KMS-11 (cell line): ENCODE measurements at regions not wholly inside any gene's neighbourhood (a gene's known extent, or its start where the extent isn't known, plus 50 kb on each side); places are given as distances from the start of the nearest gene placed in this dataset.
"Not testable (repeated sequence)": the region's sequence is repeated elsewhere in the genome, so short reads cannot be mapped to it uniquely, and the experiment has no call there.

Experiments used
- H2AFZ ChIP-seq: fragments of 200-600 bp; sonication (generic); 2 replicates; pipeline ENCODE4 v1.6.1; 2016; ENCODE audit warnings: antibody characterized with exemption, mixed run types, low read depth
- H3K27ac ChIP-seq: fragments of 200-600 bp; sonication (generic); 2 replicates; pipeline ENCODE4 v1.6.1; 2016; ENCODE audit warnings: mild to moderate bottlenecking, mixed run types
- H3K27me3 ChIP-seq: fragments of 200-600 bp; sonication (generic); 2 replicates; pipeline ENCODE4 v1.6.1; 2017; ENCODE audit warnings: mild to moderate bottlenecking, low read depth, mixed run types, moderate library complexity; ENCODE audit not compliant: insufficient read depth
- H3K36me3 ChIP-seq: fragments of 200-600 bp; sonication (generic); 2 replicates; pipeline ENCODE4 v1.6.1; 2017; ENCODE audit warnings: mild to moderate bottlenecking, mixed run types; ENCODE audit not compliant: insufficient read depth
- H3K4me1 ChIP-seq: fragments of 200-600 bp; sonication (generic); 2 replicates; pipeline ENCODE4 v1.6.1; 2016; ENCODE audit warnings: mild to moderate bottlenecking, low read depth, mixed run types; ENCODE audit not compliant: poor library complexity, severe bottlenecking
- H3K4me2 ChIP-seq: fragments of 200-600 bp; sonication (generic); 2 replicates; pipeline ENCODE4 v1.7.0; 2016; ENCODE audit warnings: mild to moderate bottlenecking, mixed run types
- H3K4me3 ChIP-seq: fragments of 200-600 bp; sonication (generic); IDR thresholded peaks from 2 replicates; pipeline ENCODE4 v1.6.1; 2017; ENCODE audit warnings: low read depth, low read length, mixed read lengths; ENCODE audit not compliant: insufficient read depth
- H3K79me2 ChIP-seq: fragments of 200-600 bp; sonication (generic); 2 replicates; pipeline ENCODE4 v1.6.1; 2016; ENCODE audit warnings: low read depth, mixed run types; ENCODE audit not compliant: insufficient read depth
- H3K9ac ChIP-seq: fragments of 200-600 bp; sonication (generic); 2 replicates; pipeline ENCODE4 v1.6.1; 2016; ENCODE audit warnings: mild to moderate bottlenecking, mixed run types
- H4K20me1 ChIP-seq: fragments of 200-600 bp; sonication (generic); 2 replicates; pipeline ENCODE4 v1.6.1; 2016; ENCODE audit warnings: mild to moderate bottlenecking, mixed run types; ENCODE audit not compliant: insufficient read depth
- TF ChIP-seq, protein P1 (sequence below): fragments of 200-600 bp; sonication (generic); conservative IDR thresholded peaks from 2 replicates; pipeline ENCODE4 v1.6.1; 2017; ENCODE audit warnings: low read depth, mild to moderate bottlenecking, antibody characterized with exemption, low read length, moderate library complexity, mixed read lengths

- Histone ChIP-seq H4K20me1 (no peaks in the 10 kb centered on the region), H3K9ac (no peak overlapping the region), H3K4me2 (no peak overlapping the region), H3K4me1 (peaks cover 23% of the 10 kb centered on the region), H3K4me3 (no peak overlapping the region), H2AFZ (no peak overlapping the region), H3K79me2 (no peaks in the 10 kb centered on the region), H3K27me3 (no peaks in the 10 kb centered on the region), H3K36me3 (no peaks in the 10 kb centered on the region), H3K27ac (no peak overlapping the region)
- TF ChIP-seq, protein P1, sequence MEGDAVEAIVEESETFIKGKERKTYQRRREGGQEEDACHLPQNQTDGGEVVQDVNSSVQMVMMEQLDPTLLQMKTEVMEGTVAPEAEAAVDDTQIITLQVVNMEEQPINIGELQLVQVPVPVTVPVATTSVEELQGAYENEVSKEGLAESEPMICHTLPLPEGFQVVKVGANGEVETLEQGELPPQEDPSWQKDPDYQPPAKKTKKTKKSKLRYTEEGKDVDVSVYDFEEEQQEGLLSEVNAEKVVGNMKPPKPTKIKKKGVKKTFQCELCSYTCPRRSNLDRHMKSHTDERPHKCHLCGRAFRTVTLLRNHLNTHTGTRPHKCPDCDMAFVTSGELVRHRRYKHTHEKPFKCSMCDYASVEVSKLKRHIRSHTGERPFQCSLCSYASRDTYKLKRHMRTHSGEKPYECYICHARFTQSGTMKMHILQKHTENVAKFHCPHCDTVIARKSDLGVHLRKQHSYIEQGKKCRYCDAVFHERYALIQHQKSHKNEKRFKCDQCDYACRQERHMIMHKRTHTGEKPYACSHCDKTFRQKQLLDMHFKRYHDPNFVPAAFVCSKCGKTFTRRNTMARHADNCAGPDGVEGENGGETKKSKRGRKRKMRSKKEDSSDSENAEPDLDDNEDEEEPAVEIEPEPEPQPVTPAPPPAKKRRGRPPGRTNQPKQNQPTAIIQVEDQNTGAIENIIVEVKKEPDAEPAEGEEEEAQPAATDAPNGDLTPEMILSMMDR: no peak
These were observed 412.8 kb upstream of the PIK3R1 start for GRCh38 chr5:67802766-67803165.

DNA sequence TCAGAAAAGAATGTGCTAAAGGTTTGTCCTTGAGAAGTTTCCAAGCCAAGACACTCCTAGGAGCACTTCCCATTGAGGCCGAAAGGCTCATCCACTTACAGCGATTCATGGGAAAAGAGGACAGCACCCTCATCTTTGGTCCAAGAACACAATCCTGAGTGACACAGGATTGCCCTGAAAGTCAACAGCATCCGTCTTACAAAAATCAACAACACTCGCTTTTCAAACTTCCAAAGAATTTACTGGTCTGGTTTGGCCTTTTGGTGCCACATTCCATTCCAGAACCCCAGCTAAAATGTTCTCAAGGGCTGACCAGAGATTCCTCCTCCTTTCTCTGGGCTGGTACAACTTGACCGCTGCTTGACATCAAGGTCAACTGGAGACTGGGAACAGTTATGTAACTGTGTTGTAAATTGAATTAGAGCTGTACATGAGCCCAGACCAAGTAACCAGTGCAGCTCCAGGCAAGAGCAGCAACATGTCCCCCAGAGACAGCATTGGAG is 415.8 kb upstream of the PIK3R1 start:
- Histone ChIP-seq H3K4me1 (peaks cover 9% of the 10 kb centered on the region), H3K9ac (no peak overlapping the region), H4K20me1 (no peaks in the 10 kb centered on the region), H3K4me2 (no peak overlapping the region), H3K27me3 (no peaks in the 10 kb centered on the region), H2AFZ (no peak overlapping the region), H3K36me3 (no peaks in the 10 kb centered on the region), H3K79me2 (no peaks in the 10 kb centered on the region), H3K27ac (no peak overlapping the region), H3K4me3 (no peak overlapping the region)
- TF ChIP-seq, protein P1: no peak

DNA sequence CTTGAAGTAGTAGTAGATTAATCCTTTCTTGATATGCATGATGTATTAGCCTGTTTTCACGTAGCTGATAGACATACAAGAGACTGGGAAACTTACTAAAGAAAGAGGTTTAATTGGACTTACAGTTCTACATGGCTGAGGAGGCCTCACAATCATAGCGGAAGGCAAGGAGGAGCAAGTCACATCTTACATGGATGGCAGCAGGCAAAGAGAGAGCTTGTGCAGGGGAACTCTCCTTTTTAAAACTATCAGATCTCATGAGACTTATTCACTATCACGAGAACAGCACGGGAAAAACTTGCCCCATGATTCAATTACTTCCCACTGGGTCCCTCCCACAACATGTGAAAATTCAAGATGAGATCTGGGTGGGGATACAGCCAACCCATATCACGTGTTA is 417.1 kb upstream of the PIK3R1 start:
- H4K20me1 ChIP-seq, H3K4me3 ChIP-seq, H2AFZ ChIP-seq, H3K9ac ChIP-seq, H3K79me2 ChIP-seq, H3K4me2 ChIP-seq, H3K27me3 ChIP-seq, H3K4me1 ChIP-seq, H3K27ac ChIP-seq, H3K36me3 ChIP-seq: not testable (repeated sequence)

- no peak overlapping the region for H3K9ac ChIP-seq
- no peaks in the 10 kb centered on the region for H3K36me3 ChIP-seq
- H3K79me2 ChIP-seq: no peaks in the 10 kb centered on the region
- no peaks in the 10 kb centered on the region for H3K27me3 ChIP-seq
- H3K4me2 ChIP-seq: no peak overlapping the region
- no peak overlapping the region for H3K27ac ChIP-seq
- no peaks in the 10 kb centered on the region for H3K4me1 ChIP-seq
- TF ChIP-seq, protein P1: no peak
- no peak overlapping the region for H2AFZ ChIP-seq
- no peaks in the 10 kb centered on the region for H4K20me1 ChIP-seq
- no peak overlapping the region for H3K4me3 ChIP-seq
These were observed 419.6 kb upstream of the PIK3R1 start for GRCh38 chr5:67795781-67796477.

DNA sequence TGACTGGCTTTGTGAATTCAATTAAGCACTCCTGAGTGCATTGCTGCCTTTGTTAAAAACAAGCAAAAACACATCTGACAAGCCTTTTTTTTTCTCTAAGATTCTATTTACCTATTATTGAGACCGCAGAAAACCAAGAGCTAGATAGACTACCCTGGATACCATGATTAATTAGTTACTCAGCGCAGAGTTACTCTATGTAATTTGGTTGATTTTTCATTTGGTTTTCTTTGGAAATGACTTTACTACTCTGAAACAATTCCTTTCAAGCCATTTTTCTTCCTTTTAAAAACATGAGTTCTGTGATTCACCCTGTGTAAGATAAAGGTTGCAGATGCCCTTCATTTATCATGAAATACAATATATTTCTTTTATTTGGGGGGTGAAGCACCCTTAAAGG is 421.6 kb upstream of the PIK3R1 start:
- Histone ChIP-seq H3K9ac (no peak overlapping the region), H3K4me3 (no peak overlapping the region), H3K4me1 (no peaks in the 10 kb centered on the region), H2AFZ (no peak overlapping the region), H3K4me2 (no peak overlapping the region), H4K20me1 (no peaks in the 10 kb centered on the region), H3K27ac (no peak overlapping the region), H3K79me2 (no peaks in the 10 kb centered on the region), H3K36me3 (no peaks in the 10 kb centered on the region), H3K27me3 (no peaks in the 10 kb centered on the region)
- TF ChIP-seq, protein P1: no peak
